ENCODE measurements at regions not wholly inside any gene's neighbourhood (a gene's known extent, or its start where the extent isn't known, plus 50 kb on each side); places are given as distances from the start of the nearest gene placed in this dataset.
A peak's percentile ranks its signal among the peaks of the same experiment; 100 is the strongest.

- H2AFZ ChIP-seq (ENCODE audit: low read depth), result no peak overlapping the region
- no peaks in the 10 kb centered on the region for H3K9me3 ChIP-seq
- H3K4me1 ChIP-seq (ENCODE audit: control insufficient read depth in 1 of 2, insufficient read depth in 2 of 2, low read depth in 1 of 2, low read length in 1 of 2), result peaks cover 3 to 8% of the 10 kb centered on the region in 2 experiments; a peak in 2 of 4 replicates
- no peak for TF ChIP-seq RXRA (IDR thresholded peaks at IDR 0.05; ENCODE audit: borderline replicate concordance, low read depth)
- TF ChIP-seq NRF1 (IDR thresholded peaks at IDR 0.05; ENCODE audit: low read depth, low read length), result no peak
- TF ChIP-seq EZH2phosphoT487 (IDR thresholded peaks at IDR 0.05; ENCODE audit: borderline replicate concordance, low read depth), result no peak
- TF ChIP-seq TAF1 (IDR thresholded peaks at IDR 0.05; ENCODE audit: borderline replicate concordance, low read depth, low read length), result no peak
- TF ChIP-seq YY1 (IDR thresholded peaks at IDR 0.05; ENCODE audit: low read depth), result no peak
- TF ChIP-seq CTCF (IDR thresholded peaks at IDR 0.05), result no peak
- no peak for TF ChIP-seq MAX (IDR thresholded peaks at IDR 0.05; ENCODE audit: low read depth)
- no peak for TF ChIP-seq RCOR1 (IDR thresholded peaks at IDR 0.05; ENCODE audit: low read length)
- TF ChIP-seq POLR2AphosphoS5 (IDR thresholded peaks at IDR 0.05; ENCODE audit: low read depth, low read length), result no peak
- TF ChIP-seq PBX3 (IDR thresholded peaks at IDR 0.05), result no peak
- no peak for TF ChIP-seq SIN3A (IDR thresholded peaks at IDR 0.05; ENCODE audit: borderline replicate concordance, low read depth, low read length)
- no peak for TF ChIP-seq CHD2 (IDR thresholded peaks at IDR 0.05; ENCODE audit: low read length, partially characterized antibody)
- no peaks in the 10 kb centered on the region for H3K79me2 ChIP-seq (ENCODE audit: insufficient read depth)
- no peaks in the 10 kb centered on the region for H3K36me3 ChIP-seq (replicated peaks in 1 of 2; ENCODE audit: control insufficient read depth in 1 of 2, insufficient read depth in 2 of 2, low read length in 1 of 2)
- no peak overlapping the region for H3K9ac ChIP-seq
- H3F3A ChIP-seq (replicated peaks; ENCODE audit: insufficient read depth), result peaks cover 5% of the 10 kb centered on the region
- H3K4me3 ChIP-seq (ENCODE audit: low read depth in 2 of 2, low read length in 1 of 2), result no peak overlapping the region
- ChIA-PET CTCF (interaction anchor here (1.0 kb wide), 1 partner anchor 138 kb away, joined by 3 read pairs; no protein-coding TSS in a partner anchor), POLR2A (no interaction called here)
- no peaks in the 10 kb centered on the region for H3K9me2 ChIP-seq
- no peak overlapping the region for H3K4me2 ChIP-seq
- peak overlapping the region in 1 of 2 experiments; percentile 52; a peak in 2 of 4 replicates for H3K27ac ChIP-seq (ENCODE audit: low read depth in 2 of 2, low read length in 1 of 2)
- no peaks in the 10 kb centered on the region for H4K20me1 ChIP-seq (ENCODE audit: insufficient read depth)
- H3K27me3 ChIP-seq (ENCODE audit: insufficient read depth), result no peaks in the 10 kb centered on the region
- WGBS (ENCODE audit: low lambda C conversion rate), result 27% methylated on average over 1 of the region's 1 CpG
- DNase-seq, result no peak
Observed at GRCh38 chr7:41567031-41567730, 135.7 kb downstream of the INHBA start.

- no peak overlapping the region for H3K4me2 ChIP-seq
- TF ChIP-seq YY1 (IDR thresholded peaks at IDR 0.05; ENCODE audit: low read depth) (no peak), ELF1 (IDR thresholded peaks at IDR 0.05) (no peak), SMC3 (IDR thresholded peaks at IDR 0.05; ENCODE audit: low read depth, low read length) (no peak), TAF1 (IDR thresholded peaks at IDR 0.05; ENCODE audit: borderline replicate concordance, low read depth, low read length) (no peak), FOXM1 (IDR thresholded peaks at IDR 0.05; ENCODE audit: low read depth) (no peak), TEAD4 (IDR thresholded peaks at IDR 0.05; ENCODE audit: borderline replicate concordance, insufficient read depth) (no peak), JUND (IDR thresholded peaks at IDR 0.05) (no peak), NRF1 (IDR thresholded peaks at IDR 0.05; ENCODE audit: low read depth, low read length) (no peak), MEF2A (IDR thresholded peaks at IDR 0.05; ENCODE audit: borderline replicate concordance, low read depth) (no peak), CTCF (IDR thresholded peaks at IDR 0.05) (no peak), EP300 (IDR thresholded peaks at IDR 0.05; ENCODE audit: borderline replicate concordance in 1 of 2, low read depth in 1 of 2, low read length in 1 of 2) (no peak), RXRA (IDR thresholded peaks at IDR 0.05; ENCODE audit: borderline replicate concordance, low read depth) (no peak), PBX3 (IDR thresholded peaks at IDR 0.05) (no peak)
Observed at GRCh38 chr7:41566581-41566980, 136.3 kb downstream of the INHBA start.

More at GRCh38 chr7:41566581-41566980, 136.3 kb downstream of the INHBA start:
- Histone ChIP-seq H3K27me3 (ENCODE audit: insufficient read depth) (no peaks in the 10 kb centered on the region), H2AFZ (ENCODE audit: low read depth) (no peak overlapping the region), H3K36me3 (replicated peaks in 1 of 2; ENCODE audit: control insufficient read depth in 1 of 2, insufficient read depth in 2 of 2, low read length in 1 of 2) (no peaks in the 10 kb centered on the region), H3K4me3 (ENCODE audit: low read depth in 2 of 2, low read length in 1 of 2) (no peak overlapping the region), H3K27ac (ENCODE audit: low read depth in 2 of 2, low read length in 1 of 2) (no peak overlapping the region), H3K79me2 (ENCODE audit: insufficient read depth) (no peaks in the 10 kb centered on the region), H3K4me1 (ENCODE audit: control insufficient read depth in 1 of 2, insufficient read depth in 2 of 2, low read depth in 1 of 2, low read length in 1 of 2) (peaks cover 3 to 8% of the 10 kb centered on the region in 2 experiments; a peak in 2 of 4 replicates), H3K9me2 (no peaks in the 10 kb centered on the region), H4K20me1 (ENCODE audit: insufficient read depth) (no peaks in the 10 kb centered on the region), H3F3A (replicated peaks; ENCODE audit: insufficient read depth) (peaks cover 5% of the 10 kb centered on the region), H3K9ac (no peak overlapping the region), H3K9me3 (no peaks in the 10 kb centered on the region)
- no peak for DNase-seq
- ChIA-PET POLR2A (no interaction called here), CTCF (interaction anchor here (1.0 kb wide), 1 partner anchor 138 kb away, joined by 3 read pairs; no protein-coding TSS in a partner anchor)
- WGBS (ENCODE audit: low lambda C conversion rate), result 69% methylated on average over 4 of the region's 4 CpGs

Data from SK-N-SH (cell line).